Activated naive CD8-positive, alpha-beta T cell treated with anti-CD3 and anti-CD28 coated beads for 36 hours (primary cell): ENCODE measurements at regions not wholly inside any gene's neighbourhood (a gene's known extent, or its start where the extent isn't known, plus 50 kb on each side); places are given as distances from the start of the nearest gene placed in this dataset.

Experiments used
- DNase-seq: peaks from one replicate; pipeline ENCODE4 v3.0.0; 2021
- H3K27ac Mint-ChIP-seq: one replicate; pipeline ENCODE4 v1.8.0; 2022; ENCODE audit warnings: mild to moderate bottlenecking, moderate library complexity, mixed read lengths
- H3K27me3 Mint-ChIP-seq: one replicate; pipeline ENCODE4 v1.8.0; 2022; ENCODE audit warnings: mild to moderate bottlenecking, mixed read lengths
- H3K36me3 Mint-ChIP-seq: one replicate; pipeline ENCODE4 v1.8.0; 2021; ENCODE audit warnings: mild to moderate bottlenecking, mixed read lengths
- H3K4me1 Mint-ChIP-seq: one replicate; pipeline ENCODE4 v1.8.0; 2021; ENCODE audit warnings: mixed read lengths
- H3K4me3 Mint-ChIP-seq: one replicate; pipeline ENCODE4 v1.8.0; 2022; ENCODE audit warnings: mild to moderate bottlenecking, moderate library complexity, mixed read lengths
- H3K9me3 Mint-ChIP-seq: one replicate; pipeline ENCODE4 v1.8.0; 2022; ENCODE audit warnings: mixed read lengths

GRCh38 chr5:173535166-173535975 is 81.1 kb downstream of the BOD1 start:
- no peak overlapping the region for H3K4me3 Mint-ChIP-seq

GRCh38 chr5:173534664-173535063 is 81.8 kb downstream of the BOD1 start:
- Mint-ChIP-seq H3K4me3 (no peak overlapping the region), H3K4me1 (no peaks in the 10 kb centered on the region), H3K9me3 (no peaks in the 10 kb centered on the region), H3K36me3 (no peaks in the 10 kb centered on the region), H3K27ac (no peak overlapping the region), H3K27me3 (peaks cover 10% of the 10 kb centered on the region)
- no peak for DNase-seq

More at GRCh38 chr5:173535166-173535975, 81.1 kb downstream of the BOD1 start:
- Mint-ChIP-seq H3K9me3 (no peaks in the 10 kb centered on the region), H3K4me1 (no peaks in the 10 kb centered on the region), H3K27ac (no peak overlapping the region), H3K36me3 (no peaks in the 10 kb centered on the region), H3K27me3 (peaks cover 10% of the 10 kb centered on the region)
- no peak for DNase-seq

GRCh38 chr5:173534031-173534430 is 82.4 kb downstream of the BOD1 start:
- H3K36me3 Mint-ChIP-seq: no peaks in the 10 kb centered on the region
- no peaks in the 10 kb centered on the region for H3K9me3 Mint-ChIP-seq
- no peaks in the 10 kb centered on the region for H3K4me1 Mint-ChIP-seq
- H3K27ac Mint-ChIP-seq: no peak overlapping the region
- H3K27me3 Mint-ChIP-seq: peaks cover 10% of the 10 kb centered on the region
- DNase-seq: no peak
- no peak overlapping the region for H3K4me3 Mint-ChIP-seq

GRCh38 chr5:173532689-173533250 is 83.7 kb downstream of the BOD1 start:
- no peaks in the 10 kb centered on the region for H3K36me3 Mint-ChIP-seq
- no peak overlapping the region for H3K27ac Mint-ChIP-seq
- H3K4me1 Mint-ChIP-seq: no peaks in the 10 kb centered on the region
- no peak overlapping the region for H3K4me3 Mint-ChIP-seq
- DNase-seq: no peak
- H3K9me3 Mint-ChIP-seq: no peaks in the 10 kb centered on the region
- peaks cover 10% of the 10 kb centered on the region for H3K27me3 Mint-ChIP-seq

- H3K36me3 Mint-ChIP-seq: no peaks in the 10 kb centered on the region
- DNase-seq: no peak
- H3K27ac Mint-ChIP-seq: no peak overlapping the region
- H3K4me3 Mint-ChIP-seq: no peak overlapping the region
- H3K9me3 Mint-ChIP-seq: no peaks in the 10 kb centered on the region
- peaks cover 12% of the 10 kb centered on the region for H3K27me3 Mint-ChIP-seq
- no peaks in the 10 kb centered on the region for H3K4me1 Mint-ChIP-seq
Measured at GRCh38 chr5:173531863-173532262, 84.6 kb downstream of the BOD1 start.

GRCh38 chr5:173530547-173530946 is 85.9 kb downstream of the BOD1 start:
- Mint-ChIP-seq H3K4me1 (no peaks in the 10 kb centered on the region), H3K4me3 (no peak overlapping the region), H3K27me3 (peaks cover 12% of the 10 kb centered on the region), H3K36me3 (no peaks in the 10 kb centered on the region), H3K9me3 (no peaks in the 10 kb centered on the region), H3K27ac (no peak overlapping the region)
- no peak for DNase-seq

- Mint-ChIP-seq H3K27ac (no peak overlapping the region), H3K36me3 (no peaks in the 10 kb centered on the region), H3K9me3 (no peaks in the 10 kb centered on the region), H3K4me1 (no peaks in the 10 kb centered on the region), H3K4me3 (no peak overlapping the region), H3K27me3 (peaks cover 12% of the 10 kb centered on the region)
- no peak for DNase-seq
Measured at GRCh38 chr5:173529861-173530260, 86.6 kb downstream of the BOD1 start.

GRCh38 chr5:173527671-173528070 is 88.8 kb downstream of the BOD1 start:
- DNase-seq: no peak
- Mint-ChIP-seq H3K4me1 (no peaks in the 10 kb centered on the region), H3K36me3 (no peaks in the 10 kb centered on the region), H3K4me3 (no peak overlapping the region), H3K27me3 (peaks cover 12% of the 10 kb centered on the region), H3K27ac (no peak overlapping the region), H3K9me3 (no peaks in the 10 kb centered on the region)

GRCh38 chr5:173524136-173524535 is 92.3 kb downstream of the BOD1 start:
- DNase-seq: no peak
- H3K36me3 Mint-ChIP-seq: no peaks in the 10 kb centered on the region
- H3K27me3 Mint-ChIP-seq: peaks cover 19% of the 10 kb centered on the region
- H3K4me1 Mint-ChIP-seq: no peaks in the 10 kb centered on the region
- no peak overlapping the region for H3K4me3 Mint-ChIP-seq
- H3K27ac Mint-ChIP-seq: no peak overlapping the region
- peaks cover 3% of the 10 kb centered on the region for H3K9me3 Mint-ChIP-seq

- DNase-seq: no peak
- Mint-ChIP-seq H3K9me3 (peaks cover 3% of the 10 kb centered on the region), H3K36me3 (no peaks in the 10 kb centered on the region), H3K4me3 (no peak overlapping the region), H3K27me3 (peaks cover 19% of the 10 kb centered on the region), H3K4me1 (no peaks in the 10 kb centered on the region), H3K27ac (no peak overlapping the region)
Measured at GRCh38 chr5:173523388-173523787, 93.1 kb downstream of the BOD1 start.

- Mint-ChIP-seq H3K27ac (no peak overlapping the region), H3K4me3 (no peak overlapping the region), H3K4me1 (no peaks in the 10 kb centered on the region), H3K36me3 (no peaks in the 10 kb centered on the region), H3K9me3 (peaks cover 3% of the 10 kb centered on the region), H3K27me3 (peaks cover 18% of the 10 kb centered on the region)
- no peak for DNase-seq
Measured at GRCh38 chr5:173522518-173522917, 93.9 kb downstream of the BOD1 start.

- Mint-ChIP-seq H3K9me3 (peaks cover 3% of the 10 kb centered on the region), H3K4me3 (no peak overlapping the region), H3K4me1 (no peaks in the 10 kb centered on the region), H3K27ac (no peak overlapping the region), H3K27me3 (peaks cover 15% of the 10 kb centered on the region), H3K36me3 (no peaks in the 10 kb centered on the region)
- no peak for DNase-seq
Measured at GRCh38 chr5:173518856-173519255, 97.6 kb downstream of the BOD1 start.

GRCh38 chr5:173517648-173518047 is 98.8 kb downstream of the BOD1 start:
- H3K27me3 Mint-ChIP-seq: peaks cover 21% of the 10 kb centered on the region
- no peak overlapping the region for H3K27ac Mint-ChIP-seq
- H3K4me1 Mint-ChIP-seq: no peaks in the 10 kb centered on the region
- no peak for DNase-seq
- no peak overlapping the region for H3K4me3 Mint-ChIP-seq
- H3K36me3 Mint-ChIP-seq: no peaks in the 10 kb centered on the region
- H3K9me3 Mint-ChIP-seq: peaks cover 3% of the 10 kb centered on the region

- H3K9me3 Mint-ChIP-seq: peaks cover 3% of the 10 kb centered on the region
- H3K27me3 Mint-ChIP-seq: peaks cover 24% of the 10 kb centered on the region
- H3K4me3 Mint-ChIP-seq: no peak overlapping the region
- no peaks in the 10 kb centered on the region for H3K4me1 Mint-ChIP-seq
- no peak overlapping the region for H3K27ac Mint-ChIP-seq
- no peaks in the 10 kb centered on the region for H3K36me3 Mint-ChIP-seq
- DNase-seq: no peak
Measured at GRCh38 chr5:173515526-173515925, 100.9 kb downstream of the BOD1 start.

- no peaks in the 10 kb centered on the region for H3K4me1 Mint-ChIP-seq
Measured at GRCh38 chr5:173514661-173515060, 101.8 kb downstream of the BOD1 start.

GRCh38 chr5:173513521-173513991 is 102.9 kb downstream of the BOD1 start:
- Mint-ChIP-seq H3K27me3 (peaks cover 29% of the 10 kb centered on the region), H3K4me3 (no peak overlapping the region), H3K4me1 (no peaks in the 10 kb centered on the region), H3K27ac (no peak overlapping the region), H3K36me3 (no peaks in the 10 kb centered on the region), H3K9me3 (no peaks in the 10 kb centered on the region)
- no peak for DNase-seq

More at GRCh38 chr5:173514661-173515060, 101.8 kb downstream of the BOD1 start:
- Mint-ChIP-seq H3K27ac (no peak overlapping the region), H3K4me3 (no peak overlapping the region), H3K27me3 (peaks cover 27% of the 10 kb centered on the region), H3K9me3 (no peaks in the 10 kb centered on the region), H3K36me3 (no peaks in the 10 kb centered on the region)
- DNase-seq: no peak
